GM12878 (cell line): ENCODE measurements at regions not wholly inside any gene's neighbourhood (a gene's known extent, or its start where the extent isn't known, plus 50 kb on each side); places are given as distances from the start of the nearest gene placed in this dataset.

Source experiments
- ATAC-seq: fragments of 200-7000 bp; cut with Tn5 transposase; 3 replicates; pipeline ENCODE4 v1.9.1; 2020; ENCODE audit warnings: mild to moderate bottlenecking, moderate library complexity
- BruUV-seq: library from RNA; stranded (reverse); fragments of 400-500 nt; replicated peaks from 2 replicates; lab custom pipeline; 2021; lab: Mats Ljungman, UMichigan
- CTCF ChIA-PET: fragments of 300-600 bp; sonication (Branson Sonifier 250); formaldehyde crosslinking; extraction: SDS; loops from one replicate; lab custom pipeline; 2021; ENCODE audit warnings: inconsistent platforms; lab: Yijun Ruan, JAX
- POLR2A ChIA-PET: fragments of 350-600 bp; formaldehyde crosslinking; extraction: SDS; loops from one replicate; lab custom pipeline; 2021; ENCODE audit warnings: inconsistent platforms; lab: Charles Lee
- RAD21 ChIA-PET: fragments of 300-600 bp; sonication (Branson Sonifier 250); formaldehyde crosslinking; loops from one replicate; lab custom pipeline; 2023; ENCODE audit warnings: antibody characterized with exemption; ENCODE audit not compliant: unreplicated experiment; lab: Charles Lee
- SMC1A ChIA-PET: fragments of 300-600 bp; sonication (Branson Sonifier 250); formaldehyde crosslinking; loops from one replicate; lab custom pipeline; 2023; ENCODE audit not compliant: unreplicated experiment, uncharacterized antibody; lab: Charles Lee
- DNase-seq: peaks from one replicate; pipeline ENCODE4 v3.0.0-alpha.2; 2011; ENCODE audit warnings: low read depth, low spot score
- FAIRE-seq: peaks from 3 replicates; lab custom pipeline; 2011; peaks lifted over from hg19 to GRCh38; lab: Jason Lieb, UNC
- H2AFZ ChIP-seq: 2 replicates; pipeline ENCODE4 v1.6.0; 2011; ENCODE audit warnings: low read depth, low read length, control low read depth; ENCODE audit not compliant: control insufficient read depth
- H3K27ac ChIP-seq: 2 replicates; pipeline ENCODE4 v1.5.1; 2011; ENCODE audit warnings: control low read depth; ENCODE audit not compliant: control insufficient read depth, insufficient read depth
- H3K27me3 ChIP-seq, 2 experiments: replicated peaks in 1 of 2; 2 replicates each; pipeline versions ENCODE4 v1.6.0 to v1.6.1; 2011; ENCODE audit warnings: low read length in 1 of 2; ENCODE audit not compliant: control insufficient read depth in 2 of 2, insufficient read depth in 2 of 2
- H3K36me3 ChIP-seq, 2 experiments: 2 replicates each; pipeline ENCODE4 v1.5.1; 2011; ENCODE audit warnings: low read length in 1 of 2; ENCODE audit not compliant: control insufficient read depth in 2 of 2, insufficient read depth in 2 of 2
- H3K4me1 ChIP-seq: 2 replicates; pipeline ENCODE4 v1.6.1; 2011; ENCODE audit warnings: mild to moderate bottlenecking, low read length, moderate library complexity, mixed read lengths; ENCODE audit not compliant: control insufficient read depth, insufficient read depth
- H3K4me2 ChIP-seq: 2 replicates; pipeline ENCODE4 v1.6.0; 2011; ENCODE audit warnings: control low read depth; ENCODE audit not compliant: control insufficient read depth, insufficient read depth
- H3K4me3 ChIP-seq: fragments of 200-600 bp; sonication (generic); 2 replicates; pipeline ENCODE4 v1.5.1; 2016
- H3K79me2 ChIP-seq: 2 replicates; pipeline ENCODE4 v1.6.0; 2011; ENCODE audit warnings: low read length; ENCODE audit not compliant: control insufficient read depth, insufficient read depth
- H3K9ac ChIP-seq: 2 replicates; pipeline ENCODE4 v1.8.0; 2011; ENCODE audit warnings: low read length, control low read depth, mixed read lengths; ENCODE audit not compliant: control insufficient read depth, insufficient read depth
- H3K9me3 ChIP-seq: replicated peaks from 3 replicates; pipeline ENCODE4 v1.5.1; 2011; ENCODE audit warnings: mild to moderate bottlenecking, low read length; ENCODE audit not compliant: control insufficient read depth, insufficient read depth
- H4K20me1 ChIP-seq: 2 replicates; pipeline ENCODE4 v1.6.0; 2011; ENCODE audit not compliant: control insufficient read depth, insufficient read depth
- CBFB ChIP-seq: IDR thresholded peaks from 2 replicates; pipeline ENCODE4 v1.6.1; 2016; ENCODE audit warnings: antibody characterized with exemption, low read depth
- LARP7 ChIP-seq: fragments of 450-650 bp; IDR thresholded peaks from 2 replicates; pipeline ENCODE4 v1.6.1; 2017; ENCODE audit warnings: mild to moderate bottlenecking
- SPI1 ChIP-seq: IDR thresholded peaks from 2 replicates; pipeline ENCODE4 v1.6.1; 2011; ENCODE audit warnings: low read depth, mild to moderate bottlenecking, low read length, moderate library complexity, borderline replicate concordance; ENCODE audit not compliant: insufficient read depth
- WGBS: methylation state at CpG from one replicate; pipeline ENCODE4 v1.1.6; 2016; ENCODE audit warnings: low lambda C conversion rate; ENCODE audit not compliant: insufficient replicate concordance, insufficient coverage; ENCODE audit errors: missing lambda C conversion rate; 5-methylcytosine and 5-hydroxymethylcytosine counted together
- in situ Hi-C: fragments of 300-500 bp; cut with MboI; formaldehyde crosslinking; loops from 9 replicates; pipeline ENCODE4 v1.14.3; 2018; ENCODE audit warnings: mixed read lengths
- intact Hi-C: fragments of 100-400 bp; cut with micrococcal nuclease; formaldehyde crosslinking; loops from one replicate; pipeline ENCODE4 v1.14.2; 2022; ENCODE audit not compliant: unreplicated experiment
- TF ChIP-seq, protein P1 (sequence below): fragments of 450-650 bp; IDR thresholded peaks from 2 replicates; pipeline ENCODE4 v1.6.1; 2014; ENCODE audit warnings: mild to moderate bottlenecking
- TF ChIP-seq, protein P2 (sequence below): fragments of 150-350 bp; IDR thresholded peaks from 2 replicates; pipeline ENCODE4 v1.6.1; 2016; ENCODE audit warnings: low read depth, low read length
- TF ChIP-seq, protein P3 (sequence below): fragments of 450-650 bp; IDR thresholded peaks from 2 replicates; pipeline ENCODE4 v1.6.1; 2016; ENCODE audit warnings: mild to moderate bottlenecking

DNA sequence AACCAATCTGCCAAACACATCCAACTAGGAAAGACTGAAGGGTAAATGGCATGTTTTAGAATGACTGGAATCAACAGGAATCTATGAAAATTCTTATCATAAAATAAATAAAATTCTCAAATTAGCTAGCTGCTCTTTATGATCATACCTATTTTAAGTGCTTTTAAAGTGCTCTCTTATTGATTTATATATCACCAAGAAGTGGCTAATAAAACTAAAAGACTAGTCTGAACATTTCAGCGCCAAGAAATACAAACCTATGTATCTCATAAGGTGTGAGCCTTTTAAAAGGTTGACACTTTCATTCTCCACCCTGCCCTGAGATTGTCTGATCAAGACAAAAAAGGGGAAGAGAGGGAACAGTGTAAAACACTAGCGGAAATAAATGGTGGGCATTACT is 136.8 kb upstream of the ARHGAP42 start:
- no peak for TF ChIP-seq SPI1
- TF ChIP-seq, protein P1, sequence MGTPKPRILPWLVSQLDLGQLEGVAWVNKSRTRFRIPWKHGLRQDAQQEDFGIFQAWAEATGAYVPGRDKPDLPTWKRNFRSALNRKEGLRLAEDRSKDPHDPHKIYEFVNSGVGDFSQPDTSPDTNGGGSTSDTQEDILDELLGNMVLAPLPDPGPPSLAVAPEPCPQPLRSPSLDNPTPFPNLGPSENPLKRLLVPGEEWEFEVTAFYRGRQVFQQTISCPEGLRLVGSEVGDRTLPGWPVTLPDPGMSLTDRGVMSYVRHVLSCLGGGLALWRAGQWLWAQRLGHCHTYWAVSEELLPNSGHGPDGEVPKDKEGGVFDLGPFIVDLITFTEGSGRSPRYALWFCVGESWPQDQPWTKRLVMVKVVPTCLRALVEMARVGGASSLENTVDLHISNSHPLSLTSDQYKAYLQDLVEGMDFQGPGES = no peak
- TF ChIP-seq CBFB = no peak
- TF ChIP-seq LARP7 = no peak
- TF ChIP-seq, protein P2, sequence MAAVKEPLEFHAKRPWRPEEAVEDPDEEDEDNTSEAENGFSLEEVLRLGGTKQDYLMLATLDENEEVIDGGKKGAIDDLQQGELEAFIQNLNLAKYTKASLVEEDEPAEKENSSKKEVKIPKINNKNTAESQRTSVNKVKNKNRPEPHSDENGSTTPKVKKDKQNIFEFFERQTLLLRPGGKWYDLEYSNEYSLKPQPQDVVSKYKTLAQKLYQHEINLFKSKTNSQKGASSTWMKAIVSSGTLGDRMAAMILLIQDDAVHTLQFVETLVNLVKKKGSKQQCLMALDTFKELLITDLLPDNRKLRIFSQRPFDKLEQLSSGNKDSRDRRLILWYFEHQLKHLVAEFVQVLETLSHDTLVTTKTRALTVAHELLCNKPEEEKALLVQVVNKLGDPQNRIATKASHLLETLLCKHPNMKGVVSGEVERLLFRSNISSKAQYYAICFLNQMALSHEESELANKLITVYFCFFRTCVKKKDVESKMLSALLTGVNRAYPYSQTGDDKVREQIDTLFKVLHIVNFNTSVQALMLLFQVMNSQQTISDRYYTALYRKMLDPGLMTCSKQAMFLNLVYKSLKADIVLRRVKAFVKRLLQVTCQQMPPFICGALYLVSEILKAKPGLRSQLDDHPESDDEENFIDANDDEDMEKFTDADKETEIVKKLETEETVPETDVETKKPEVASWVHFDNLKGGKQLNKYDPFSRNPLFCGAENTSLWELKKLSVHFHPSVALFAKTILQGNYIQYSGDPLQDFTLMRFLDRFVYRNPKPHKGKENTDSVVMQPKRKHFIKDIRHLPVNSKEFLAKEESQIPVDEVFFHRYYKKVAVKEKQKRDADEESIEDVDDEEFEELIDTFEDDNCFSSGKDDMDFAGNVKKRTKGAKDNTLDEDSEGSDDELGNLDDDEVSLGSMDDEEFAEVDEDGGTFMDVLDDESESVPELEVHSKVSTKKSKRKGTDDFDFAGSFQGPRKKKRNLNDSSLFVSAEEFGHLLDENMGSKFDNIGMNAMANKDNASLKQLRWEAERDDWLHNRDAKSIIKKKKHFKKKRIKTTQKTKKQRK = no peak
- TF ChIP-seq, protein P3, sequence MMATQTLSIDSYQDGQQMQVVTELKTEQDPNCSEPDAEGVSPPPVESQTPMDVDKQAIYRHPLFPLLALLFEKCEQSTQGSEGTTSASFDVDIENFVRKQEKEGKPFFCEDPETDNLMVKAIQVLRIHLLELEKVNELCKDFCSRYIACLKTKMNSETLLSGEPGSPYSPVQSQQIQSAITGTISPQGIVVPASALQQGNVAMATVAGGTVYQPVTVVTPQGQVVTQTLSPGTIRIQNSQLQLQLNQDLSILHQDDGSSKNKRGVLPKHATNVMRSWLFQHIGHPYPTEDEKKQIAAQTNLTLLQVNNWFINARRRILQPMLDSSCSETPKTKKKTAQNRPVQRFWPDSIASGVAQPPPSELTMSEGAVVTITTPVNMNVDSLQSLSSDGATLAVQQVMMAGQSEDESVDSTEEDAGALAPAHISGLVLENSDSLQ = no peak
- FAIRE-seq (no peak), DNase-seq (no peak), ATAC-seq (no peak)
- H3K79me2 ChIP-seq = no peaks in the 10 kb centered on the region
- ChIA-PET CTCF (no interaction called here), RAD21 (no interaction called here), POLR2A (no interaction called here), SMC1A (no interaction called here)
- intact Hi-C loops (no loop called here), in situ Hi-C loops (no loop called here)
- H3K27ac ChIP-seq = no peak overlapping the region
- H3K4me2 ChIP-seq = no peak overlapping the region
- BruUV-seq = no TSS peak
- H3K36me3 ChIP-seq = no peaks in the 10 kb centered on the region
- 64% methylated on average over 2 of the region's 2 CpGs for WGBS
- no peaks in the 10 kb centered on the region for H4K20me1 ChIP-seq
- no peak overlapping the region for H3K9ac ChIP-seq
- no peaks in the 10 kb centered on the region for H3K9me3 ChIP-seq
- H3K4me1 ChIP-seq = no peaks in the 10 kb centered on the region
- no peak overlapping the region for H3K4me3 ChIP-seq
- H2AFZ ChIP-seq = no peak overlapping the region
- H3K27me3 ChIP-seq = peaks cover 0 to 7% of the 10 kb centered on the region in 2 experiments; a peak in 2 of 4 replicates
